GM23338 (cell line): ENCODE measurements at regions not wholly inside any gene's neighbourhood (a gene's known extent, or its start where the extent isn't known, plus 50 kb on each side); places are given as distances from the start of the nearest gene placed in this dataset.

Experiments
- ATAC-seq: fragments of 200-7000 bp; cut with Tn5 transposase; 3 replicates; pipeline ENCODE4 v1.9.1; 2020
- DNase-seq: peaks from one replicate; pipeline ENCODE4 v3.0.0-alpha.2; 2015; ENCODE audit warnings: low spot score
- H2AFZ ChIP-seq: fragments of 200-600 bp; sonication (generic); 2 replicates; pipeline ENCODE4 v1.8.0; 2016; ENCODE audit warnings: antibody characterized with exemption, mild to moderate bottlenecking, moderate library complexity
- H3F3A ChIP-seq: fragments of 200-600 bp; sonication (generic); replicated peaks from 2 replicates; pipeline ENCODE4 v1.8.0; 2017; ENCODE audit warnings: antibody characterized with exemption, mixed run types, low read depth
- H3K27ac ChIP-seq: fragments of 200-600 bp; sonication (generic); 2 replicates; pipeline ENCODE4 v1.6.1; 2016; ENCODE audit warnings: low read depth
- H3K27me3 ChIP-seq: fragments of 200-600 bp; sonication (generic); 2 replicates; pipeline ENCODE4 v1.8.0; 2016; ENCODE audit warnings: mild to moderate bottlenecking, mixed run types, moderate library complexity; ENCODE audit not compliant: insufficient read depth
- H3K36me3 ChIP-seq: fragments of 200-600 bp; sonication (generic); 2 replicates; pipeline ENCODE4 v1.8.0; 2016; ENCODE audit warnings: mild to moderate bottlenecking; ENCODE audit not compliant: insufficient read depth
- H3K4me1 ChIP-seq: fragments of 200-600 bp; sonication (generic); 2 replicates; pipeline ENCODE4 v1.8.0; 2016; ENCODE audit warnings: mild to moderate bottlenecking, moderate library complexity; ENCODE audit not compliant: insufficient read depth
- H3K4me2 ChIP-seq: fragments of 200-600 bp; sonication (generic); 2 replicates; pipeline ENCODE4 v1.7.1; 2017; ENCODE audit warnings: mixed run types
- H3K4me3 ChIP-seq: fragments of 200-600 bp; sonication (generic); 2 replicates; pipeline ENCODE4 v1.6.1; 2016; ENCODE audit warnings: mixed run types
- H3K79me2 ChIP-seq: fragments of 200-600 bp; sonication (generic); replicated peaks from 2 replicates; pipeline ENCODE4 v1.8.0; 2017; ENCODE audit warnings: mild to moderate bottlenecking; ENCODE audit not compliant: insufficient read depth
- H3K9me2 ChIP-seq: fragments of 200-600 bp; sonication (generic); 2 replicates; pipeline ENCODE4 v1.8.0; 2017; ENCODE audit not compliant: insufficient read depth
- H4K20me1 ChIP-seq: fragments of 200-600 bp; sonication (generic); replicated peaks from 2 replicates; pipeline ENCODE4 v1.8.0; 2017; ENCODE audit warnings: mild to moderate bottlenecking; ENCODE audit not compliant: insufficient read depth
- H3K27ac Mint-ChIP-seq: 2 replicates; pipeline ENCODE4 v1.8.0; 2020; ENCODE audit warnings: inconsistent platforms, mild to moderate bottlenecking, moderate library complexity, mixed read lengths
- H3K27me3 Mint-ChIP-seq: 3 replicates; pipeline ENCODE4 v1.8.0; 2022; ENCODE audit warnings: low read depth, mild to moderate bottlenecking, moderate library complexity, mixed read lengths, inconsistent platforms; ENCODE audit not compliant: insufficient read depth, poor library complexity
- H3K36me3 Mint-ChIP-seq: 3 replicates; pipeline ENCODE4 v1.8.0; 2021; ENCODE audit warnings: low read depth, mild to moderate bottlenecking, inconsistent platforms, moderate library complexity, mixed read lengths
- H3K4me1 Mint-ChIP-seq: 3 replicates; pipeline ENCODE4 v1.8.0; 2020; ENCODE audit warnings: mild to moderate bottlenecking, inconsistent platforms, mixed read lengths
- H3K4me3 Mint-ChIP-seq: 3 replicates; pipeline ENCODE4 v1.8.0; 2021; ENCODE audit warnings: moderate library complexity, mild to moderate bottlenecking, inconsistent platforms, mixed read lengths
- H3K9me3 Mint-ChIP-seq: 3 replicates; pipeline ENCODE4 v1.8.0; 2020; ENCODE audit warnings: moderate library complexity, mild to moderate bottlenecking, inconsistent platforms, mixed read lengths
- CTCF ChIP-seq, 2 experiments: fragments of 200-600 bp in 1 of 2; sonication (generic) in 1 of 2; conservative IDR thresholded peaks; 2 replicates each; pipeline versions ENCODE4 v1.5.1 to v1.6.1; 2016 to 2017; ENCODE audit warnings: antibody characterized with exemption in 2 of 2, low read depth in 2 of 2, mild to moderate bottlenecking in 2 of 2, moderate library complexity in 1 of 2
- EZH2 ChIP-seq: fragments of 200-600 bp; sonication (generic); IDR thresholded peaks from one replicate; pipeline ENCODE4 v1.8.0; 2017; ENCODE audit warnings: antibody characterized with exemption, mild to moderate bottlenecking, low read depth; ENCODE audit not compliant: unreplicated experiment
- EZH2phosphoT487 ChIP-seq: fragments of 200-600 bp; sonication (generic); IDR thresholded peaks from one replicate; pipeline ENCODE4 v1.8.1; 2018; ENCODE audit warnings: antibody characterized with exemption; ENCODE audit not compliant: unreplicated experiment
- POLR2AphosphoS5 ChIP-seq: IDR thresholded peaks from 2 replicates; pipeline ENCODE4 v1.6.1; 2016; ENCODE audit warnings: antibody characterized with exemption, low read depth
- REST ChIP-seq: IDR thresholded peaks from one replicate; pipeline ENCODE4 v1.6.1; 2018; ENCODE audit warnings: antibody characterized with exemption; ENCODE audit not compliant: unreplicated experiment
- STAT1 ChIP-seq: IDR thresholded peaks from one replicate; pipeline ENCODE4 v1.6.1; 2016; ENCODE audit warnings: antibody characterized with exemption; ENCODE audit not compliant: unreplicated experiment
- ZNF114 ChIP-seq: fragments of 250-450 bp; sonication (Bioruptor Pico); IDR thresholded peaks from 2 replicates; pipeline ENCODE4 v1.5.0; 2020; ENCODE audit warnings: mild to moderate bottlenecking, moderate library complexity
- ZNF331 ChIP-seq: fragments of 250-450 bp; sonication (Bioruptor Pico); IDR thresholded peaks from 2 replicates; pipeline ENCODE4 v1.5.0; 2020; ENCODE audit warnings: low read depth, mild to moderate bottlenecking, moderate library complexity

GRCh38 chr4:147307896-147308674 lies 172.8 kb upstream of the EDNRA start (continued):
- TF ChIP-seq REST, result no peak

- Mint-ChIP-seq H3K36me3 (no peaks in the 10 kb centered on the region), H3K4me3 (no peak overlapping the region), H3K9me3 (no peaks in the 10 kb centered on the region), H3K27me3 (no peaks in the 10 kb centered on the region), H3K27ac (no peak overlapping the region), H3K4me1 (peaks cover 4% of the 10 kb centered on the region)
- H3K9me2 ChIP-seq, result no peaks in the 10 kb centered on the region
- H3K27ac ChIP-seq, result no peak overlapping the region
- no peaks in the 10 kb centered on the region for H3K36me3 ChIP-seq
- H3F3A ChIP-seq, result no peaks in the 10 kb centered on the region
- H3K79me2 ChIP-seq, result no peaks in the 10 kb centered on the region
- DNase-seq (no peak), ATAC-seq (no peak)
- H3K4me2 ChIP-seq, result no peak overlapping the region
- no peaks in the 10 kb centered on the region; the same call in 1 of the 2 replicates for H3K4me1 ChIP-seq
- H4K20me1 ChIP-seq, result no peaks in the 10 kb centered on the region
- H3K27me3 ChIP-seq, result no peaks in the 10 kb centered on the region
- no peak overlapping the region for H2AFZ ChIP-seq
- H3K4me3 ChIP-seq, result no peak overlapping the region
- TF ChIP-seq ZNF114 (CRISPR knock-in tag), result no peak
- TF ChIP-seq POLR2AphosphoS5, result no peak
- TF ChIP-seq EZH2phosphoT487, result no peak
- no peak for TF ChIP-seq CTCF (conservative IDR thresholded peaks at IDR 0.05; ENCODE audit: low read depth in 2 of 2)
- TF ChIP-seq ZNF331 (CRISPR knock-in tag), result no peak
- TF ChIP-seq EZH2, result no peak
- no peak for TF ChIP-seq STAT1
- TF ChIP-seq REST, result no peak
Observed at GRCh38 chr4:147309434-147309833, 171.5 kb upstream of the EDNRA start.
